ENCODE measurements at regions not wholly inside any gene's neighbourhood (a gene's known extent, or its start where the extent isn't known, plus 50 kb on each side); places are given as distances from the start of the nearest gene placed in this dataset.

DNA sequence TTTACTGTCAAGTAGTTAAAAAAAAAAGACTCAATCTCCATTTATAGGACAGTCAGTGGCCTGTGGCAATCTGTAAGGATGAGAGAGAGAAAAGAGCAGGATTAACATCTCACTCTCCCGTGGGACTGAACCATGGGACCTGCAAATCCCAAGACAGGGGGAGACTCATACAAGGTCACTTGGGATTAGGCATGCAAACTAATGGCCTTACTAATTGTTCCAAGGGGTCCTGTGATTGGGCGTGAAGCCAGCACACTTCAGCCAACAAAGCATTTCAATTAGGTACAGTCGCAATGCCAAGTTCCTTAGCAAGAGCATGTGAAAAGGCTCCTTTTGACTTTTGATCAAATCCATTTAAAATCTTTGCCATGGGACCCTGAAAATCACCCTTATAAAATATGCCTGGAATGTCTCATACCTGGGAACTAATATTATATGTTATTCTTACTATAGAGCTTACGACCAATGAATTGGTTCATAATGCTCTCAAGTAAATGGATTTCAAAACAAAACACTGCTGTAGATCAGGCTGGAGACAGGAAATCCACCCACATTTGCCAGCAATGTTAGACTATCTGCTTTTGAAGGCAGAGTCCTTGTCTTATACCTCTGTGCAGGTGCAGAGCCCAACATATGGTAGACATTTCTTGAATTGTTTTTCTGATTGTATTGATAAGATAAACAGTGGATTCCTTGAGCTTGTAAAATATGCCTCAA lies 412.5 kb downstream of the GJA1 start:
- TF ChIP-seq, protein P1, sequence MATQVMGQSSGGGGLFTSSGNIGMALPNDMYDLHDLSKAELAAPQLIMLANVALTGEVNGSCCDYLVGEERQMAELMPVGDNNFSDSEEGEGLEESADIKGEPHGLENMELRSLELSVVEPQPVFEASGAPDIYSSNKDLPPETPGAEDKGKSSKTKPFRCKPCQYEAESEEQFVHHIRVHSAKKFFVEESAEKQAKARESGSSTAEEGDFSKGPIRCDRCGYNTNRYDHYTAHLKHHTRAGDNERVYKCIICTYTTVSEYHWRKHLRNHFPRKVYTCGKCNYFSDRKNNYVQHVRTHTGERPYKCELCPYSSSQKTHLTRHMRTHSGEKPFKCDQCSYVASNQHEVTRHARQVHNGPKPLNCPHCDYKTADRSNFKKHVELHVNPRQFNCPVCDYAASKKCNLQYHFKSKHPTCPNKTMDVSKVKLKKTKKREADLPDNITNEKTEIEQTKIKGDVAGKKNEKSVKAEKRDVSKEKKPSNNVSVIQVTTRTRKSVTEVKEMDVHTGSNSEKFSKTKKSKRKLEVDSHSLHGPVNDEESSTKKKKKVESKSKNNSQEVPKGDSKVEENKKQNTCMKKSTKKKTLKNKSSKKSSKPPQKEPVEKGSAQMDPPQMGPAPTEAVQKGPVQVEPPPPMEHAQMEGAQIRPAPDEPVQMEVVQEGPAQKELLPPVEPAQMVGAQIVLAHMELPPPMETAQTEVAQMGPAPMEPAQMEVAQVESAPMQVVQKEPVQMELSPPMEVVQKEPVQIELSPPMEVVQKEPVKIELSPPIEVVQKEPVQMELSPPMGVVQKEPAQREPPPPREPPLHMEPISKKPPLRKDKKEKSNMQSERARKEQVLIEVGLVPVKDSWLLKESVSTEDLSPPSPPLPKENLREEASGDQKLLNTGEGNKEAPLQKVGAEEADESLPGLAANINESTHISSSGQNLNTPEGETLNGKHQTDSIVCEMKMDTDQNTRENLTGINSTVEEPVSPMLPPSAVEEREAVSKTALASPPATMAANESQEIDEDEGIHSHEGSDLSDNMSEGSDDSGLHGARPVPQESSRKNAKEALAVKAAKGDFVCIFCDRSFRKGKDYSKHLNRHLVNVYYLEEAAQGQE (IDR thresholded peaks at IDR 0.05; ENCODE audit: insufficient read depth in 1 of 2, low read depth in 2 of 2, low read length in 2 of 2), result no peak

DNA sequence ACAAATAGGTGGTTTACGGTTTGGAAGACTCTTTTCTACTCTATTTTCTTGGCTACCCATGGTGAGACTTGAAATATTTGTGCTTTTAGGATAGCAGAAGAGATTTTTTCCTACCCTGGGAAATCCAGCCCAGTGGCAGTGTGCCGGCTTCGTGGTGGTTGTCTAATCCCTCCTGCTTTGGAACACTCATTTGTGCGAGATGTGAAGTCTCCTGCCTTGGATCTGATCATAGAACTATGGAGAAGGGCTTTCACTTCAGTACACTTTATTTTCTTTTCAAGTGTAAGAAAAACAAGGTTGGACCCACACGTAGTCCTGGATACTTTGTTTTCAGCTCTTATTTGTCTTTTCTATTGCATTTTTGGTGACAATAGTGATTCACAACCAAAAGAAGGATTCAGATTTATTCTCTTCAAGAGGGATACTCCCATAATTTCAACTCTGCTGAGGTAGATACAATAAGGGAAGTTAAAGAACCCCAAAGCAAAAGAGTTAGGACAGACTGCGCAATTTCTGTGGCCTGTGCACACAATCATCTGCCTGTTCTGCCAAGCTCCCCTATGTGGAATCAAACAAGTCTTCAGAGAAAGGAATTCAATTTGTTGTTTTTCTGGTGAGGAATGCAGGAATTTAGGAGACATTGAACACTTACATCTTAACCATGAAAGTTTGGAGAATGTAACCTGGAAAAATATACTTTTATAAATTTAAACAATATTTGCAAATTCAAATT lies 413.2 kb downstream of the GJA1 start:
- TF ChIP-seq POLR2AphosphoS5 (IDR thresholded peaks at IDR 0.05; ENCODE audit: low read depth, low read length), result no peak
- no peak for TF ChIP-seq SIN3A (IDR thresholded peaks at IDR 0.05; ENCODE audit: borderline replicate concordance, insufficient read depth, low read length)
- TF ChIP-seq, protein P1 (IDR thresholded peaks at IDR 0.05; ENCODE audit: insufficient read depth in 1 of 2, low read depth in 2 of 2, low read length in 2 of 2), result no peak
- no peak for TF ChIP-seq TAF1 (IDR thresholded peaks at IDR 0.05; ENCODE audit: borderline replicate concordance, insufficient read depth, low read length)

DNA sequence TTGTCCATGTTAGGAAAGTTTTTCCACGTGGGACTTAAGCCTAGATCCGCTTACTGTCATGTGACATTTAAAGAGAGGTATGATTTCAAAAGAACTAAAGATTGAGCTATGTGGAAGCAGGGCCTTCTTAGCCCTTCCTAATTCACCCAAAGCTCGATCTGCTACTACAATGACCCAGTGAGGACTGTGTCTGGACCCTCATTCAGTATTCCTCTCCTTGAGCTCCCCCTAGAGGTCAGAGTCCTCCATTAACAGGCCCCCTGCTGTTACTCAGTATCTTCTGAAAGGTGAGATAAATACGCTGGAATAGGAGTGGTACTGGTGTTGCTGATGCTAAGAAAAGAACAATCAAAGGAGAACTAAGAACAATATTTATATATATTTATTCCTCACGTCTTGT lies 414.0 kb downstream of the GJA1 start:
- TF ChIP-seq TAF1 (IDR thresholded peaks at IDR 0.05; ENCODE audit: borderline replicate concordance, insufficient read depth, low read length), result no peak
- peak; percentile 43; the same call in 1 of the 2 replicates for TF ChIP-seq SIN3A (IDR thresholded peaks at IDR 0.05; ENCODE audit: borderline replicate concordance, insufficient read depth, low read length)

DNA sequence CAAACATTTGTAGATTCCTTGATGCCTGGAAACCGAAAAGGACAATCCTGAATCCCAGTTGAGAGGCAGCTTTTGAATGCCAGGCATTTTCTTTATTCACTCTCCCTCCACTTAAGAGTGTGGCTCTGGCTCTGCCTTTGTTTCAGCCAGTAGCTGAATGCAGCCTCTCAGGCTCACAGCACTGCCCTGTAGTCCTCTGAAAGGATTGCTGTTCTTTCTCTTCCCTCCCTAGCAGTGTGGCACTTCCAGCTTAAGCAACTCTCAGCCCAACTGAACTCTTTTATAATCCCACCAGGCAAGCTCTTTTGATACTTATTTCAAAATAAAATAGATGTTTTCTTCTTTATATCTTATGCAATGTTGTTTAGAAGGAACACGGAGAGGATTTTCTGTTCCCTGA lies 415.6 kb downstream of the GJA1 start:
- no peak for TF ChIP-seq SIN3A (IDR thresholded peaks at IDR 0.05; ENCODE audit: borderline replicate concordance, insufficient read depth, low read length)
- TF ChIP-seq FOXP2 (optimal IDR thresholded peaks at IDR 0.05; ENCODE audit: borderline replicate concordance, extremely low read depth, extremely low read length, insufficient read depth), result no peak
- no peak for TF ChIP-seq POLR2AphosphoS5 (IDR thresholded peaks at IDR 0.05; ENCODE audit: low read depth, low read length)
- TF ChIP-seq, protein P1 (IDR thresholded peaks at IDR 0.05; ENCODE audit: insufficient read depth in 1 of 2, low read depth in 2 of 2, low read length in 2 of 2), result no peak
- TF ChIP-seq TAF1 (IDR thresholded peaks at IDR 0.05; ENCODE audit: borderline replicate concordance, insufficient read depth, low read length), result no peak

DNA sequence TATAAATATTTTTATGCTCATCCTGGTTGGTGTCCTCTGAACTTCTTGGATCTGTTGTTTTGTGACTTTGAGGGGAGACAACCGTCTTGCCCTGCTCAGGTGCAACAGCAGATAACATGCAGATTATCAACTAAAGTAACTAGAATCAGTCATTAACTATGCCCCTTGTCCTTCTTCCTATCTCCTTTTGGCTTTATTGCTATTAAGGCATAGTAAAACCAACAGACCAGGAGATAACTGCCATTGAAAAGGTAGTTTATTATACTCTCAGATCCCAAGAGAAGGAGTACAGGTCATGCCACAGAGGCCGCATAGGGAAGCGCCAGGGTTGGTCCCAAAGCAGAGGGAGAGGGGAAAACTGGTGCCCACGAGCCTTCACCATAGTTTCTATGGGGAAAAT lies 418.2 kb downstream of the GJA1 start:
- TF ChIP-seq, protein P1 (IDR thresholded peaks at IDR 0.05; ENCODE audit: insufficient read depth in 1 of 2, low read depth in 2 of 2, low read length in 2 of 2), result no peak
- no peak for TF ChIP-seq TAF1 (IDR thresholded peaks at IDR 0.05; ENCODE audit: borderline replicate concordance, insufficient read depth, low read length)
- no peak for TF ChIP-seq POLR2AphosphoS5 (IDR thresholded peaks at IDR 0.05; ENCODE audit: low read depth, low read length)
- no peak for TF ChIP-seq SIN3A (IDR thresholded peaks at IDR 0.05; ENCODE audit: borderline replicate concordance, insufficient read depth, low read length)
- TF ChIP-seq FOXP2 (optimal IDR thresholded peaks at IDR 0.05; ENCODE audit: borderline replicate concordance, extremely low read depth, extremely low read length, insufficient read depth), result no peak

Data from PFSK-1 (cell line).